Adipocyte (in vitro differentiated cells): ENCODE measurements at regions not wholly inside any gene's neighbourhood (a gene's known extent, or its start where the extent isn't known, plus 50 kb on each side); places are given as distances from the start of the nearest gene placed in this dataset.

ENCODE experiments used
- DNase-seq: peaks from one replicate; pipeline ENCODE4 v3.0.0-alpha.2; 2015; ENCODE audit warnings: low read depth
- H3K27me3 ChIP-seq: replicated peaks from 2 replicates; pipeline ENCODE4 v1.7.0; 2013; ENCODE audit warnings: mild to moderate bottlenecking, low read length, moderate library complexity; ENCODE audit not compliant: control insufficient read depth, insufficient read depth
- H3K36me3 ChIP-seq: 2 replicates; pipeline ENCODE4 v1.7.0; 2013; ENCODE audit warnings: low read length, mild to moderate bottlenecking, moderate library complexity; ENCODE audit not compliant: control insufficient read depth, insufficient read depth, severe bottlenecking
- H3K4me1 ChIP-seq: 2 replicates; pipeline ENCODE4 v1.7.0; 2013; ENCODE audit warnings: mild to moderate bottlenecking, low read length, moderate library complexity; ENCODE audit not compliant: control insufficient read depth, insufficient read depth
- H3K4me3 ChIP-seq: 2 replicates; pipeline ENCODE4 v1.7.0; 2013; ENCODE audit warnings: mild to moderate bottlenecking, low read length, moderate library complexity
- H3K9ac ChIP-seq: 2 replicates; pipeline ENCODE4 v1.7.0; 2013; ENCODE audit warnings: mild to moderate bottlenecking, low read length, moderate library complexity
- H3K9me3 ChIP-seq: 2 replicates; pipeline ENCODE4 v1.7.0; 2013; ENCODE audit warnings: mild to moderate bottlenecking, low read length, moderate library complexity; ENCODE audit not compliant: control insufficient read depth

GRCh38 chr11:111194860-111195568, 50.5 kb upstream of the POU2AF2 start:
- no peak for DNase-seq
- no peak overlapping the region for H3K9ac ChIP-seq
- H3K36me3 ChIP-seq: no peaks in the 10 kb centered on the region
- peaks cover 7% of the 10 kb centered on the region for H3K9me3 ChIP-seq
- no peak overlapping the region for H3K4me3 ChIP-seq
- H3K4me1 ChIP-seq: no peaks in the 10 kb centered on the region
- H3K27me3 ChIP-seq: no peaks in the 10 kb centered on the region

GRCh38 chr11:111193924-111194490, 51.5 kb upstream of the POU2AF2 start:
- Histone ChIP-seq H3K4me3 (no peak overlapping the region), H3K4me1 (no peaks in the 10 kb centered on the region), H3K9me3 (peaks cover 7% of the 10 kb centered on the region), H3K36me3 (no peaks in the 10 kb centered on the region), H3K27me3 (no peaks in the 10 kb centered on the region), H3K9ac (no peak overlapping the region)
- DNase-seq: no peak

- Histone ChIP-seq H3K4me1 (no peaks in the 10 kb centered on the region), H3K27me3 (no peaks in the 10 kb centered on the region), H3K4me3 (no peak overlapping the region), H3K9me3 (peaks cover 7% of the 10 kb centered on the region), H3K9ac (no peak overlapping the region), H3K36me3 (no peaks in the 10 kb centered on the region)
- DNase-seq: no peak
These were observed 56.1 kb upstream of the POU2AF2 start for GRCh38 chr11:111189466-111189865.

- H3K9ac ChIP-seq: no peak overlapping the region
- peaks cover 3% of the 10 kb centered on the region for H3K4me1 ChIP-seq
- no peaks in the 10 kb centered on the region for H3K36me3 ChIP-seq
- H3K4me3 ChIP-seq: no peak overlapping the region
- DNase-seq: no peak
- H3K27me3 ChIP-seq: no peaks in the 10 kb centered on the region
- no peaks in the 10 kb centered on the region for H3K9me3 ChIP-seq
These were observed 59.1 kb upstream of the POU2AF2 start for GRCh38 chr11:111186308-111186915.

GRCh38 chr11:111185266-111185665, 60.3 kb upstream of the POU2AF2 start:
- no peak overlapping the region for H3K4me3 ChIP-seq
- peaks cover 3% of the 10 kb centered on the region for H3K4me1 ChIP-seq
- DNase-seq: peak; percentile 21
- H3K9ac ChIP-seq: no peak overlapping the region
- no peaks in the 10 kb centered on the region for H3K36me3 ChIP-seq
- H3K27me3 ChIP-seq: no peaks in the 10 kb centered on the region
- H3K9me3 ChIP-seq: no peaks in the 10 kb centered on the region

- Histone ChIP-seq H3K4me3 (no peak overlapping the region), H3K4me1 (peaks cover 3% of the 10 kb centered on the region), H3K36me3 (no peaks in the 10 kb centered on the region), H3K9ac (no peak overlapping the region), H3K9me3 (no peaks in the 10 kb centered on the region), H3K27me3 (no peaks in the 10 kb centered on the region)
- DNase-seq: peak; percentile 32
These were observed 61.8 kb upstream of the POU2AF2 start for GRCh38 chr11:111183706-111184105.

- Histone ChIP-seq H3K36me3 (no peaks in the 10 kb centered on the region), H3K4me1 (peaks cover 3% of the 10 kb centered on the region), H3K27me3 (no peaks in the 10 kb centered on the region), H3K9me3 (no peaks in the 10 kb centered on the region), H3K9ac (no peak overlapping the region), H3K4me3 (no peak overlapping the region)
- DNase-seq: no peak
These were observed 66.2 kb upstream of the POU2AF2 start for GRCh38 chr11:111179184-111179910.

- Histone ChIP-seq H3K9ac (no peak overlapping the region), H3K4me1 (no peaks in the 10 kb centered on the region), H3K4me3 (no peak overlapping the region), H3K36me3 (no peaks in the 10 kb centered on the region), H3K9me3 (no peaks in the 10 kb centered on the region), H3K27me3 (no peaks in the 10 kb centered on the region)
- DNase-seq: no peak
These were observed 68.3 kb upstream of the POU2AF2 start for GRCh38 chr11:111177037-111177871.

- no peak for DNase-seq
- H3K27me3 ChIP-seq: no peaks in the 10 kb centered on the region
- no peak overlapping the region for H3K9ac ChIP-seq
- H3K4me1 ChIP-seq: no peaks in the 10 kb centered on the region
- H3K36me3 ChIP-seq: no peaks in the 10 kb centered on the region
- no peaks in the 10 kb centered on the region for H3K9me3 ChIP-seq
- H3K4me3 ChIP-seq: no peak overlapping the region
These were observed 68.9 kb upstream of the POU2AF2 start for GRCh38 chr11:111176603-111177002.

- Histone ChIP-seq H3K9ac (no peak overlapping the region), H3K36me3 (no peaks in the 10 kb centered on the region), H3K4me1 (no peaks in the 10 kb centered on the region), H3K9me3 (no peaks in the 10 kb centered on the region), H3K4me3 (no peak overlapping the region), H3K27me3 (no peaks in the 10 kb centered on the region)
- no peak for DNase-seq
These were observed 72.3 kb upstream of the POU2AF2 start for GRCh38 chr11:111173221-111173620.
